BE2C (cell line): ENCODE measurements at regions not wholly inside any gene's neighbourhood (a gene's known extent, or its start where the extent isn't known, plus 50 kb on each side); places are given as distances from the start of the nearest gene placed in this dataset.

Source experiments
- DNase-seq: peaks from one replicate; pipeline ENCODE4 v3.0.0-alpha.2; 2020
- H3K27me3 ChIP-seq: fragments of 250-450 bp; sonication (Bioruptor Pico); 2 replicates; pipeline ENCODE4 v1.5.1; 2020; ENCODE audit warnings: mild to moderate bottlenecking
- H3K36me3 ChIP-seq: fragments of 250-450 bp; sonication (Bioruptor Pico); 2 replicates; pipeline ENCODE4 v1.5.1; 2020; ENCODE audit warnings: mild to moderate bottlenecking
- H3K4me1 ChIP-seq: fragments of 250-450 bp; sonication (Bioruptor Pico); 2 replicates; pipeline ENCODE4 v1.5.1; 2020
- H3K4me3 ChIP-seq: 2 replicates; pipeline ENCODE4 v1.5.1; 2011; ENCODE audit warnings: low read depth, low read length
- H3K9me3 ChIP-seq: fragments of 250-450 bp; sonication (Bioruptor Pico); 2 replicates; pipeline ENCODE4 v1.5.1; 2020
- TF ChIP-seq, protein P1 (sequence below): IDR thresholded peaks from 2 replicates; pipeline ENCODE4 v1.5.1; 2012; ENCODE audit warnings: mild to moderate bottlenecking, low read depth, low read length

DNA sequence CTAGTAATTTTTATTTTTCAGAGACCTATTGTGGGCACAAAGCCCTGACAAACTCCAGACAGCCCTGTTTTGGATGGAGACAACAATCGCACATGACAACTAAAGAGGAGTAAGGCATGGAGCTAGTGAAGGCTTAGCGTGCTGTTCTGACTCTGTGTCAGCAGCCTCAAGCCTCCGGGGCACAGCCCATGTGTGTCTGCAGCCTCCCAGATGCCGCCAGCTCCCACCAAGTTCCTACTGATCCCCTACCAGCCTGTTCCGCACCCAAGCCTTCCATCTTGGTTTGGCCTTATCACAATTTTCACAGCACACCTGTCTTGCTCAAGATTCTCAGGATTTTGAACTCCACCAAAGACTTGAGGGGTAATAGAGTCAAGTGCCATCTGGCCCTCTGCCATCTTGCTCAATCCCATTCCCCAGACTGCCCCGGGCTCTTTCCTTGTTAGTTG, 70.3 kb upstream of the SH3PXD2B start:
- H3K4me1 ChIP-seq, result no peaks in the 10 kb centered on the region
- peak; percentile 50 for DNase-seq
- TF ChIP-seq, protein P1, sequence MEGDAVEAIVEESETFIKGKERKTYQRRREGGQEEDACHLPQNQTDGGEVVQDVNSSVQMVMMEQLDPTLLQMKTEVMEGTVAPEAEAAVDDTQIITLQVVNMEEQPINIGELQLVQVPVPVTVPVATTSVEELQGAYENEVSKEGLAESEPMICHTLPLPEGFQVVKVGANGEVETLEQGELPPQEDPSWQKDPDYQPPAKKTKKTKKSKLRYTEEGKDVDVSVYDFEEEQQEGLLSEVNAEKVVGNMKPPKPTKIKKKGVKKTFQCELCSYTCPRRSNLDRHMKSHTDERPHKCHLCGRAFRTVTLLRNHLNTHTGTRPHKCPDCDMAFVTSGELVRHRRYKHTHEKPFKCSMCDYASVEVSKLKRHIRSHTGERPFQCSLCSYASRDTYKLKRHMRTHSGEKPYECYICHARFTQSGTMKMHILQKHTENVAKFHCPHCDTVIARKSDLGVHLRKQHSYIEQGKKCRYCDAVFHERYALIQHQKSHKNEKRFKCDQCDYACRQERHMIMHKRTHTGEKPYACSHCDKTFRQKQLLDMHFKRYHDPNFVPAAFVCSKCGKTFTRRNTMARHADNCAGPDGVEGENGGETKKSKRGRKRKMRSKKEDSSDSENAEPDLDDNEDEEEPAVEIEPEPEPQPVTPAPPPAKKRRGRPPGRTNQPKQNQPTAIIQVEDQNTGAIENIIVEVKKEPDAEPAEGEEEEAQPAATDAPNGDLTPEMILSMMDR, result no peak
- no peaks in the 10 kb centered on the region for H3K36me3 ChIP-seq
- H3K27me3 ChIP-seq, result no peaks in the 10 kb centered on the region
- no peak overlapping the region for H3K4me3 ChIP-seq
- H3K9me3 ChIP-seq, result peaks cover 3% of the 10 kb centered on the region; the same call in 1 of the 2 replicates

DNA sequence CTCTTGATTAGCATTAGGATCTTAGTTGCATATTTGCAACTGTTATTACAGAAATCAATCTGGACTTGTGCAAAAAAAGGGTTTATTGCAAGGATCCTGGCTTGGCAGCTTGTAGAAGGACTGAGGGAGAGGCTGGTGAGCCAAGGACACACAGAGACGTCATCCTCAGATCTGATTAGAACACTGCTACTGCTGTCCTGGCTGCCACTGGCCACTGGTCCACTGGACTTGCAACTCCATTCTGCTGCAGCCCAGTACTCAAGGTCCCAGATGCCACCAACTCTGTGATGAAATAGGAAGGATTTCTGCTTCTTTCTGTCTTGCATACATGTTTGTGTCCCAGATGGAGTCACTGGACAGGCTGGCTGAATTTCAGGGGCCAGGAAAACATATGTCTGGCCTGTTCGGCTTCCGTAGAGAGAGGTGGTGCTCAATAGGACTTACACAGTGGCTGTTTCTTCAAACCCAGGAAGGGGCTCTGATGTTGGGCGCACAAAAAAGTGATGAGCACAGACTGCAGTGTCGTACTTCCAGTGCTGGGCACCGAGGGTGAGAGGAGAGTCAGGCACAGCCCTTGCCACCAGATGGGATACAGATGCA, 68.9 kb upstream of the SH3PXD2B start:
- H3K27me3 ChIP-seq, result no peaks in the 10 kb centered on the region
- DNase-seq, result no peak
- H3K4me1 ChIP-seq, result no peaks in the 10 kb centered on the region
- peaks cover 3% of the 10 kb centered on the region; the same call in 1 of the 2 replicates for H3K9me3 ChIP-seq
- no peaks in the 10 kb centered on the region for H3K36me3 ChIP-seq
- H3K4me3 ChIP-seq, result no peak overlapping the region
- TF ChIP-seq, protein P1, result no peak

- H3K4me1 ChIP-seq, result no peaks in the 10 kb centered on the region
- TF ChIP-seq, protein P1, result no peak
- H3K36me3 ChIP-seq, result no peaks in the 10 kb centered on the region
- H3K4me3 ChIP-seq, result no peak overlapping the region
- H3K27me3 ChIP-seq, result no peaks in the 10 kb centered on the region
- peaks cover 3% of the 10 kb centered on the region; the same call in 1 of the 2 replicates for H3K9me3 ChIP-seq
- DNase-seq, result no peak
Measured at GRCh38 chr5:172521338-172521932, 67.1 kb upstream of the SH3PXD2B start.

DNA sequence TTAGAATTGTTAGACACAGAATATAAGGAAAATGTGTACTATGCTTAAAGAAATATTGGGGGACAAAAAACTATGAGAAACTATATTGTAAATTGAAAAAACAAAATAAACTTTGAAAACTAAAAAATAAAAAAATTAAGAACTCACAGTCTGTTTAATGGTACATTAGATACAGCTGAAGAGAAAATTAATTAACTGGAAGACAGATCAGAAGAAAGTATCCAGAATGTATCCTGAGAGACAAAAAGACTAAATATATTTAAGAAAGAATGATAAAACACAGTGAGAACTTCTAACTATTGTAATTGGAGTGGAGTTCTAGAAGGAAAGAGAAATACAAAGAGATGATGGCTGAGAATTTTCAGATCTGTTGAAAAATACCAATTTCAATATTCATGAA, 57.6 kb upstream of the SH3PXD2B start:
- H3K4me1 ChIP-seq, result no peaks in the 10 kb centered on the region
- no peak for DNase-seq
- H3K27me3 ChIP-seq, result no peaks in the 10 kb centered on the region
- TF ChIP-seq, protein P1, result no peak
- no peaks in the 10 kb centered on the region for H3K36me3 ChIP-seq
- no peak overlapping the region for H3K4me3 ChIP-seq
- no peaks in the 10 kb centered on the region; the same call in 1 of the 2 replicates for H3K9me3 ChIP-seq

DNA sequence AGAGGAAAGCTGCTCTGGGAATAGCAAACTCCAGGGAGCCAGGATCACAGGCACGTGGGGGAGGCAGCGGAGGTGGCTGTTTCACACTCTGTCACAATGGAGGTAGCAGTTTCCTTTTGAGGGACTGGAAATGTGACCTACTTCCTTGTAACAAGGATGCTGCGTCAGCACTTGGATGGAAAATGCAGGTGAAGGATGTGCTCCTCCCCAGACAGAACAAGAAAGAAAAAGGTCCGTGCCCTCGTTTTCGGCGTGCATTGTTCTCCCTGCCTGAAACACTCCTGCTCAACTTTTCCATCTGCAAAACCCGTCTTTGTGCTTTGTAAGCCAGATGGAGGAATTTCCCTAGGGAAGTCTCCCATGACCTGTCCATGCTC, 55.1 kb upstream of the SH3PXD2B start:
- Histone ChIP-seq H3K36me3 (no peaks in the 10 kb centered on the region), H3K4me3 (no peak overlapping the region), H3K4me1 (no peaks in the 10 kb centered on the region), H3K27me3 (no peaks in the 10 kb centered on the region), H3K9me3 (no peaks in the 10 kb centered on the region; the same call in 1 of the 2 replicates)
- TF ChIP-seq, protein P1, result no peak
- DNase-seq, result no peak
